ENCODE measurements at regions not wholly inside any gene's neighbourhood (a gene's known extent, or its start where the extent isn't known, plus 50 kb on each side); places are given as distances from the start of the nearest gene placed in this dataset.

GRCh38 chr1:188599313-188599712 is 1770.6 kb downstream of the PLA2G4A start:
- Histone ChIP-seq H3K9me3 (ENCODE audit: insufficient read depth, low read length, severe bottlenecking) (no peaks in the 10 kb centered on the region), H2AFZ (ENCODE audit: low read depth, low read length) (no peak overlapping the region), H3K4me3 (ENCODE audit: low read depth in 1 of 2, low read length in 2 of 2) (no peak overlapping the region), H4K20me1 (ENCODE audit: insufficient read depth, low read length) (no peaks in the 10 kb centered on the region), H3K4me2 (ENCODE audit: insufficient read depth, low read length) (no peak overlapping the region), H3K27ac (ENCODE audit: low read length) (no peak overlapping the region), H3K36me3 (ENCODE audit: insufficient read depth, low read length) (no peaks in the 10 kb centered on the region), H3K4me1 (ENCODE audit: insufficient read depth, low read length) (no peaks in the 10 kb centered on the region), H3K9ac (ENCODE audit: low read depth, low read length) (no peak overlapping the region), H3K27me3 (ENCODE audit: insufficient read depth, low read length, poor library complexity) (no peaks in the 10 kb centered on the region), H3K79me2 (ENCODE audit: insufficient read depth, low read length) (no peaks in the 10 kb centered on the region)
- ATAC-seq (ENCODE audit: insufficient read depth, low read depth) = no peak
- TF ChIP-seq, protein P1, sequence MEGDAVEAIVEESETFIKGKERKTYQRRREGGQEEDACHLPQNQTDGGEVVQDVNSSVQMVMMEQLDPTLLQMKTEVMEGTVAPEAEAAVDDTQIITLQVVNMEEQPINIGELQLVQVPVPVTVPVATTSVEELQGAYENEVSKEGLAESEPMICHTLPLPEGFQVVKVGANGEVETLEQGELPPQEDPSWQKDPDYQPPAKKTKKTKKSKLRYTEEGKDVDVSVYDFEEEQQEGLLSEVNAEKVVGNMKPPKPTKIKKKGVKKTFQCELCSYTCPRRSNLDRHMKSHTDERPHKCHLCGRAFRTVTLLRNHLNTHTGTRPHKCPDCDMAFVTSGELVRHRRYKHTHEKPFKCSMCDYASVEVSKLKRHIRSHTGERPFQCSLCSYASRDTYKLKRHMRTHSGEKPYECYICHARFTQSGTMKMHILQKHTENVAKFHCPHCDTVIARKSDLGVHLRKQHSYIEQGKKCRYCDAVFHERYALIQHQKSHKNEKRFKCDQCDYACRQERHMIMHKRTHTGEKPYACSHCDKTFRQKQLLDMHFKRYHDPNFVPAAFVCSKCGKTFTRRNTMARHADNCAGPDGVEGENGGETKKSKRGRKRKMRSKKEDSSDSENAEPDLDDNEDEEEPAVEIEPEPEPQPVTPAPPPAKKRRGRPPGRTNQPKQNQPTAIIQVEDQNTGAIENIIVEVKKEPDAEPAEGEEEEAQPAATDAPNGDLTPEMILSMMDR (IDR thresholded peaks at IDR 0.05; ENCODE audit: borderline replicate concordance, extremely low read depth, low read length, poor library complexity, severe bottlenecking) = no peak
- TF ChIP-seq EZH2 (IDR thresholded peaks at IDR 0.05; ENCODE audit: borderline replicate concordance, low read depth, low read length, severe bottlenecking) = no peak
- DNase-seq = no peak

- H3K4me2 ChIP-seq (ENCODE audit: insufficient read depth, low read length) = no peak overlapping the region
- DNase-seq = no peak
- no peaks in the 10 kb centered on the region for H3K79me2 ChIP-seq (ENCODE audit: insufficient read depth, low read length)
- no peak for TF ChIP-seq EZH2 (IDR thresholded peaks at IDR 0.05; ENCODE audit: borderline replicate concordance, low read depth, low read length, severe bottlenecking)
- TF ChIP-seq, protein P1 (IDR thresholded peaks at IDR 0.05; ENCODE audit: borderline replicate concordance, extremely low read depth, low read length, poor library complexity, severe bottlenecking) = no peak
- no peak for ATAC-seq (ENCODE audit: insufficient read depth, low read depth)
- H3K36me3 ChIP-seq (ENCODE audit: insufficient read depth, low read length) = no peaks in the 10 kb centered on the region
- no peaks in the 10 kb centered on the region for H3K4me1 ChIP-seq (ENCODE audit: insufficient read depth, low read length)
- H3K27me3 ChIP-seq (ENCODE audit: insufficient read depth, low read length, poor library complexity) = no peaks in the 10 kb centered on the region
- H3K27ac ChIP-seq (ENCODE audit: low read length) = no peak overlapping the region
- no peak overlapping the region for H3K9ac ChIP-seq (ENCODE audit: low read depth, low read length)
- peaks cover 4% of the 10 kb centered on the region for H3K9me3 ChIP-seq (ENCODE audit: insufficient read depth, low read length, severe bottlenecking)
- no peak overlapping the region for H2AFZ ChIP-seq (ENCODE audit: low read depth, low read length)
- H4K20me1 ChIP-seq (ENCODE audit: insufficient read depth, low read length) = no peaks in the 10 kb centered on the region
- H3K4me3 ChIP-seq (ENCODE audit: low read depth in 1 of 2, low read length in 2 of 2) = no peak overlapping the region
Observed at GRCh38 chr1:188611432-188611831, 1782.7 kb downstream of the PLA2G4A start.

- H3K9ac ChIP-seq (ENCODE audit: low read depth, low read length) = no peak overlapping the region
- H3K4me1 ChIP-seq (ENCODE audit: insufficient read depth, low read length) = no peaks in the 10 kb centered on the region
- H3K27ac ChIP-seq (ENCODE audit: low read length) = no peak overlapping the region
- H3K9me3 ChIP-seq (ENCODE audit: insufficient read depth, low read length, severe bottlenecking) = peaks cover 4% of the 10 kb centered on the region
- no peaks in the 10 kb centered on the region for H4K20me1 ChIP-seq (ENCODE audit: insufficient read depth, low read length)
- no peak for TF ChIP-seq EZH2 (IDR thresholded peaks at IDR 0.05; ENCODE audit: borderline replicate concordance, low read depth, low read length, severe bottlenecking)
- TF ChIP-seq, protein P1 (IDR thresholded peaks at IDR 0.05; ENCODE audit: borderline replicate concordance, extremely low read depth, low read length, poor library complexity, severe bottlenecking) = no peak
- H3K27me3 ChIP-seq (ENCODE audit: insufficient read depth, low read length, poor library complexity) = no peaks in the 10 kb centered on the region
- no peak for DNase-seq
- H3K4me3 ChIP-seq (ENCODE audit: low read depth in 1 of 2, low read length in 2 of 2) = no peak overlapping the region
- H3K79me2 ChIP-seq (ENCODE audit: insufficient read depth, low read length) = no peaks in the 10 kb centered on the region
- H2AFZ ChIP-seq (ENCODE audit: low read depth, low read length) = no peak overlapping the region
- no peak for ATAC-seq (ENCODE audit: insufficient read depth, low read depth)
- H3K36me3 ChIP-seq (ENCODE audit: insufficient read depth, low read length) = no peaks in the 10 kb centered on the region
- H3K4me2 ChIP-seq (ENCODE audit: insufficient read depth, low read length) = no peak overlapping the region
Observed at GRCh38 chr1:188615321-188615720, 1786.6 kb downstream of the PLA2G4A start.

DNA sequence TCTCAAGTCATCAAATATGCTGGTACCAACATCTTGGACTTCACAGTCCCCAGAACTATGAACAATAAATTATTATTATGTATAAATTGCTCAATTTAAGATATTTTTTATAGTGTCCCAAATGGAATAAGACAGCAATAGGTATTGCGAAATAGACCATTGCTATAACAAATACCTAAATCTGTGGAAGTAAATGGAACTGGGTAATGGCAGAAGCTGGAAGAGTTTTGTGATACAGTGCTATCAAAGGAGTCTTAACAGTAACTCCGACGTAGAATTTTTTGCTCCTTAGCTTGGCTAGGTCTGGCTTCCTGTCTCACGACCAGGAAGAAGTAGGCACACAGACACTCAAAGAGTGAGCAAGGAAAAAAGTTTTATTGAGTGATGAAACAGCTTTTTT is 1791.5 kb downstream of the PLA2G4A start:
- H3K27me3 ChIP-seq (ENCODE audit: insufficient read depth, low read length, poor library complexity) = no peaks in the 10 kb centered on the region
- no peak overlapping the region for H3K27ac ChIP-seq (ENCODE audit: low read length)
- H3K9me3 ChIP-seq (ENCODE audit: insufficient read depth, low read length, severe bottlenecking) = no peaks in the 10 kb centered on the region
- DNase-seq = no peak
- no peaks in the 10 kb centered on the region for H3K36me3 ChIP-seq (ENCODE audit: insufficient read depth, low read length)
- no peaks in the 10 kb centered on the region for H3K4me1 ChIP-seq (ENCODE audit: insufficient read depth, low read length)
- ATAC-seq (ENCODE audit: insufficient read depth, low read depth) = no peak
- H2AFZ ChIP-seq (ENCODE audit: low read depth, low read length) = no peak overlapping the region
- no peak overlapping the region for H3K9ac ChIP-seq (ENCODE audit: low read depth, low read length)
- no peak overlapping the region for H3K4me2 ChIP-seq (ENCODE audit: insufficient read depth, low read length)
- TF ChIP-seq, protein P1 (IDR thresholded peaks at IDR 0.05; ENCODE audit: borderline replicate concordance, extremely low read depth, low read length, poor library complexity, severe bottlenecking) = no peak
- TF ChIP-seq EZH2 (IDR thresholded peaks at IDR 0.05; ENCODE audit: borderline replicate concordance, low read depth, low read length, severe bottlenecking) = no peak
- H3K79me2 ChIP-seq (ENCODE audit: insufficient read depth, low read length) = no peaks in the 10 kb centered on the region
- H3K4me3 ChIP-seq (ENCODE audit: low read depth in 1 of 2, low read length in 2 of 2) = no peak overlapping the region
- H4K20me1 ChIP-seq (ENCODE audit: insufficient read depth, low read length) = no peaks in the 10 kb centered on the region
